ENCODE measurements at regions not wholly inside any gene's neighbourhood (a gene's known extent, or its start where the extent isn't known, plus 50 kb on each side); places are given as distances from the start of the nearest gene placed in this dataset.

- intact Hi-C loops (cut with DNase I), result no loop called here
- Histone ChIP-seq H3K36me3 (no peaks in the 10 kb centered on the region), H3K4me1 (peaks cover 18 to 25% of the 10 kb centered on the region in 2 donors), H3K27me3 (no peaks in the 10 kb centered on the region), H3K4me3 (replicated peaks in 1 of 3) (no peak overlapping the region), H3K9me3 (no peaks in the 10 kb centered on the region), H3K27ac (no peak overlapping the region)
- no peak for TF ChIP-seq POLR2A (IDR thresholded peaks at IDR 0.05)
- no peak for TF ChIP-seq CTCF (IDR thresholded peaks at IDR 0.05)
- DNase-seq, result no peak
Measured at GRCh38 chr14:71585361-71585760, 346.9 kb upstream of the RGS6 start.

GRCh38 chr14:71586131-71586897, 345.9 kb upstream of the RGS6 start:
- Histone ChIP-seq H3K9me3 (no peaks in the 10 kb centered on the region), H3K36me3 (no peaks in the 10 kb centered on the region), H3K4me1 (peaks cover 18 to 25% of the 10 kb centered on the region in 2 donors), H3K27me3 (no peaks in the 10 kb centered on the region), H3K27ac (no peak overlapping the region), H3K4me3 (replicated peaks in 1 of 3) (no peak overlapping the region)
- peak; percentile 8 to 11 for DNase-seq
- intact Hi-C loops (cut with DNase I), result no loop called here
- 30 to 32% methylated on average over 14 of the region's 14 CpGs for WGBS, 2 donors
- TF ChIP-seq POLR2A (IDR thresholded peaks at IDR 0.05) (no peak), CTCF (IDR thresholded peaks at IDR 0.05) (no peak)

- no peaks in the 10 kb centered on the region for H3K9me3 ChIP-seq
- H3K27ac ChIP-seq, result no peak overlapping the region
- peaks cover 18 to 24% of the 10 kb centered on the region in 2 donors for H3K4me1 ChIP-seq
- TF ChIP-seq CTCF (IDR thresholded peaks at IDR 0.05) (no peak), POLR2A (IDR thresholded peaks at IDR 0.05) (no peak)
- intact Hi-C loops (cut with DNase I), result no loop called here
- H3K4me3 ChIP-seq (replicated peaks in 1 of 3), result no peak overlapping the region
- DNase-seq, result no peak
- no peaks in the 10 kb centered on the region for H3K27me3 ChIP-seq
- no peaks in the 10 kb centered on the region for H3K36me3 ChIP-seq
- 97 to 98% methylated on average over 9 of the region's 9 CpGs for WGBS, 2 donors
Measured at GRCh38 chr14:71588028-71588427, 344.2 kb upstream of the RGS6 start.

- intact Hi-C loops (cut with DNase I), result no loop called here
Measured at GRCh38 chr14:71588576-71589215, 343.5 kb upstream of the RGS6 start.

GRCh38 chr14:71589609-71590008, 342.6 kb upstream of the RGS6 start:
- Histone ChIP-seq H3K4me1 (peaks cover 17 to 18% of the 10 kb centered on the region in 2 donors), H3K4me3 (replicated peaks in 1 of 3) (no peak overlapping the region), H3K27me3 (no peaks in the 10 kb centered on the region), H3K36me3 (no peaks in the 10 kb centered on the region), H3K9me3 (no peaks in the 10 kb centered on the region), H3K27ac (no peak overlapping the region)
- DNase-seq, result no peak
- no peak for TF ChIP-seq CTCF (IDR thresholded peaks at IDR 0.05)
- no peak for TF ChIP-seq POLR2A (IDR thresholded peaks at IDR 0.05)
- WGBS, 2 donors, result 73 to 75% methylated on average over 2 of the region's 2 CpGs
- intact Hi-C loops (cut with DNase I), result no loop called here

More at GRCh38 chr14:71588576-71589215, 343.5 kb upstream of the RGS6 start:
- Histone ChIP-seq H3K4me1 (peaks cover 13 to 17% of the 10 kb centered on the region in 2 donors), H3K27me3 (no peaks in the 10 kb centered on the region), H3K27ac (no peak overlapping the region), H3K4me3 (replicated peaks in 1 of 3) (no peak overlapping the region), H3K36me3 (no peaks in the 10 kb centered on the region), H3K9me3 (no peaks in the 10 kb centered on the region)
- WGBS, 2 donors, result 96 to 97% methylated on average over 10 of the region's 10 CpGs
- no peak for DNase-seq
- no peak for TF ChIP-seq POLR2A (IDR thresholded peaks at IDR 0.05)
